Astrocyte (in vitro differentiated cells and primary cell): ENCODE measurements at regions not wholly inside any gene's neighbourhood (a gene's known extent, or its start where the extent isn't known, plus 50 kb on each side); places are given as distances from the start of the nearest gene placed in this dataset.

ENCODE experiments used
- CTCF ChIP-seq: IDR thresholded peaks from 2 replicates; pipeline ENCODE4 v1.5.1; 2011; ENCODE audit warnings: low read depth, mild to moderate bottlenecking, inconsistent platforms, low read length, moderate library complexity; ENCODE audit not compliant: insufficient read depth
- EZH2 ChIP-seq: IDR thresholded peaks from 2 replicates; pipeline ENCODE4 v1.6.1; 2012; ENCODE audit warnings: mild to moderate bottlenecking, low read length, inconsistent platforms; ENCODE audit not compliant: insufficient read depth

- TF ChIP-seq CTCF, result no peak
- no peak for TF ChIP-seq EZH2
These were observed 2594.3 kb downstream of the ARAP2 start for GRCh38 chr4:33650036-33650435.
